ENCODE measurements at regions not wholly inside any gene's neighbourhood (a gene's known extent, or its start where the extent isn't known, plus 50 kb on each side); places are given as distances from the start of the nearest gene placed in this dataset.

GRCh38 chr7:51881309-51881708, 564.7 kb upstream of the COBL start:
- TF ChIP-seq CTCF (IDR thresholded peaks at IDR 0.05): no peak
- TF ChIP-seq EZH2 (IDR thresholded peaks at IDR 0.05): no peak
- TF ChIP-seq EZH2phosphoT487 (IDR thresholded peaks at IDR 0.05): no peak

All from neural progenitor cell (in vitro differentiated cells).